ENCODE measurements at regions not wholly inside any gene's neighbourhood (a gene's known extent, or its start where the extent isn't known, plus 50 kb on each side); places are given as distances from the start of the nearest gene placed in this dataset.

- no peak overlapping the region for H3K4me3 ChIP-seq (ENCODE audit: low read depth, low read length)
- TF ChIP-seq CTCF (IDR thresholded peaks at IDR 0.05; ENCODE audit: borderline replicate concordance, insufficient read depth, low read depth, low read length), result no peak
Measured at GRCh38 chr20:17168026-17168612, 58.7 kb upstream of the PCSK2 start.

- no peak overlapping the region for H3K4me3 ChIP-seq (ENCODE audit: low read depth, low read length)
- TF ChIP-seq CTCF (IDR thresholded peaks at IDR 0.05; ENCODE audit: borderline replicate concordance, insufficient read depth, low read depth, low read length), result no peak
Measured at GRCh38 chr20:17169585-17170136, 57.2 kb upstream of the PCSK2 start.

- no peak for TF ChIP-seq CTCF (IDR thresholded peaks at IDR 0.05; ENCODE audit: borderline replicate concordance, insufficient read depth, low read depth, low read length)
- H3K4me3 ChIP-seq (ENCODE audit: low read depth, low read length), result no peak overlapping the region
Measured at GRCh38 chr20:17171746-17172280, 55.0 kb upstream of the PCSK2 start.

- no peak for TF ChIP-seq CTCF (IDR thresholded peaks at IDR 0.05; ENCODE audit: borderline replicate concordance, insufficient read depth, low read depth, low read length)
- H3K4me3 ChIP-seq (ENCODE audit: low read depth, low read length), result no peak overlapping the region
Measured at GRCh38 chr20:17172836-17173516, 53.9 kb upstream of the PCSK2 start.
